Inflammatory macrophage (primary cell): ENCODE measurements at regions not wholly inside any gene's neighbourhood (a gene's known extent, or its start where the extent isn't known, plus 50 kb on each side); places are given as distances from the start of the nearest gene placed in this dataset.
"Not testable (repeated sequence)": the region's sequence is repeated elsewhere in the genome, so short reads cannot be mapped to it uniquely, and the experiment has no call there.

Source experiments
- DNase-seq, 2 donors: peaks; one replicate each; pipeline ENCODE4 v3.0.0-alpha.2; 2020 to 2022

GRCh38 chr1:34371179-34371578 lies 194.5 kb downstream of the C1orf94 start:
- not testable (repeated sequence) for DNase-seq

- no peak for DNase-seq
Measured at GRCh38 chr1:34371829-34372532, 195.3 kb downstream of the C1orf94 start.

GRCh38 chr1:34372891-34373290 lies 196.2 kb downstream of the C1orf94 start:
- DNase-seq = no peak

GRCh38 chr1:34373912-34374311 lies 197.2 kb downstream of the C1orf94 start:
- DNase-seq = no peak

GRCh38 chr1:34376531-34376930 lies 199.8 kb downstream of the C1orf94 start:
- DNase-seq = no peak

- DNase-seq = no peak
Measured at GRCh38 chr1:34378968-34379856, 202.5 kb downstream of the C1orf94 start.

- no peak for DNase-seq
Measured at GRCh38 chr1:34379911-34380310, 203.2 kb downstream of the C1orf94 start.

DNA sequence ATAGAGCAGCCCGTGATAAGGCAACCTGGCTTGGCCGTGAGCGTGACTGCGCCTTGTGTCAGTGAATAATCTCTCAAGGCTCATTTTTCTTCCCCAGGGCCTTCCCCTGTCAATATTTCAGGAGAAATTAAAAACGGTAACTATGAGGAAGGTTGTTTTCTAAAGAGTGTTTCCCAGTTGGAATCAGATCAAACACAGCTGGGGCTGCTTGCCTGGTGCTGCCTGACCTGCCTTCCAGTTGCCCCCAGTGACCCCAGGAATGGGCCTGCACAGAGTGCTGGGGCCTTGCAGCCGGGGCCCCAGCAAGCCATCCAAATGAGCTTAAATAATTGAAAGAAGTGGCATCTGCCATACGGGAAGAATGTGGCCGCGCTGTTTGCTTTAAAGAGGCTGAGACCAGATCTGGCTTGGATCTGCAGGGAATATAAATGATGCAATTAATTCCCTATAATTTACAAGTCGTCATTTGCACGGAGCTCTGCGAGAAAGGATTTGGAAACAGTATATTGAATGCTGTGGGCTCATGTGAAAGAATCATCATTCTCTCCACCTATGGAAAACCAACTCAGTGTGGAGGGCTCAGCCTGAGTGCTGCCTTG lies 203.9 kb downstream of the C1orf94 start:
- DNase-seq = no peak

DNA sequence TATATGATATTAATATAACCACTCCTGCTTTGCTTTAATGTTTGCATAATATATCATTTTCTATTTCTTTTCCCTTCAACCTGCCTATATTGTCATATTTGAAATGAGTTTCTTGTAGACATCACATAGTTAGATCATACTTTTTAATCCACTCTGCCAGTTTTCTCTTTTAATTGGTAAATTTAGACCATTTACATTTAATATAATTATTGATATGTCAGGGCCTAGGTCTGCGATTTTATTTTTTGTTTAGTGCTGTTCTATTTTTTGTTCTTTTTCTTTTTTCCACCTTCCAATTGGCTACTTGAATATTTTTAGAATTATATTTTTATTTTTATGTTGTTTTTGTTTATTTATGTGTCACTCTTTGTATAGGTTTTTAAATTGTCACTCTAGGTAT lies 213.3 kb downstream of the C1orf94 start:
- DNase-seq = no peak

DNA sequence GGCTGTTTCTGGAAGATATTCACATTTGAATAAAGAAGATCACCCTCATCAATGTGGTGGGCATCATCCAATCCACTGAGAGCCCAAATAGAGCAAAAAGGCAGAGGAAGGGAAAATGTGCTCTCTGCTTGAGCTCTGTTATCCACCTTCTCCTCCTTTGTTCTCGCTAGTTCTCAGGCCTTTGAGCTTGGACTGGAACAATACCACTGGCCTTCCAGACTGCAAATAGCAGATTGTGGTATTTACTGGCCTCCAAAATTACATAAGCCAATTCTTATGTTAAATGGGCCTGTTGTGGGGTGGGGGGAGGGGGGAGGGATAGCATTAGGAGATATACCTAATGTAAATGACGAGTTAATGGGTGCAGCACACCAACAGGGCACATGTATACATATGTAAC lies 219.3 kb downstream of the C1orf94 start:
- DNase-seq = no peak

- DNase-seq = no peak
Measured at GRCh38 chr1:34398241-34398915, 221.7 kb downstream of the C1orf94 start.

DNA sequence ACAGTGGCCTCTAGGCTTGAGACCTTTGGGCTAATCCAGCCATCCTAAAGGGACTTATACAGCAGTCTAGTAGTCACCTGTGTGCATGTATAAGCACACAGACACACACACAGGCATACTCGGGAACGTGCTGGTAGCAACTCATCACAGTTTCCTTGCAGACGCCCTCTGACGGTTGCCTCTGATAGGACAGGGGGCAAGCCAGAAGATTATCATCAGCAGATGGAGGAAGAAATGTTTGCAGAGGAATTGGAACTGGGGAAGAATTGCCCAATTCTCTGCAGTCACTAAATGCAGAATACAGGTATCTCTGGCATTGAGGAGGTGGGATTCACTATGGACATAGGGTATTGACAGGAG lies 222.2 kb downstream of the C1orf94 start:
- no peak for DNase-seq

GRCh38 chr1:34400675-34401074 lies 224.0 kb downstream of the C1orf94 start:
- no peak for DNase-seq

GRCh38 chr1:34403156-34403555 lies 226.4 kb downstream of the C1orf94 start:
- no peak for DNase-seq

- DNase-seq = no peak
Measured at GRCh38 chr1:34404804-34405203, 228.1 kb downstream of the C1orf94 start.

DNA sequence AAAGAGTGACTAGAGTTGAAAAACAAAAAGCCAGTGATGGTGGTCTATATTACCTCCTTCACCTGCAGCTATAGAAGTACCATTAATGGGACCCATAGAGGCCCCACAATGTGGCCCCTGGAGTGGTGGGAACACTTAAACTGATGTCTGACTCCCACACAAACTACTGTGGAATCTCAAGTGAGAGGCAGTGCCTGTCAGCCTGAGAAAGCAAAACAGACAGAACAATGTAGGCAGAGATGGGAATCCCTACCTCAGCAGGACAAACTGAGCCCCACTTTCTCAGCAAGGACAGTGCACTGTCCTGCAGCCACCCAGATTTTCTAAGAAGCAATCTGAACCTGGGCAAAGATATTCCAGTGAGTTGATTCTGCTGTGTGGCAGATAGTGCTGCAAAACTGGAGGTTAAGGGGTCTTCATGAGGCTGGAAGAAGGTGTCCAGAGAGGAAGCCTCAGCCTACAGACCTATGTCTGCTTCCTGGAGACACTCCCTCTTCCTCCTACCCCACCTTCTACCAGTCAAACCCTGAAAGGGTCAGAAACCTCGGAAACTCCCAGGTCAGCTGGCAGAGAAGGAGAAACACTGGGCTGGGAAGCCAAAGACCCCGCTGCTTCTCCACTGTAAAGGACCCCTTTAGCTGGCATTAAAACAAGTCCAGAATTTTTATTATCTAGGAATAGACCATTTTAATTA lies 228.7 kb downstream of the C1orf94 start:
- DNase-seq = no peak

DNA sequence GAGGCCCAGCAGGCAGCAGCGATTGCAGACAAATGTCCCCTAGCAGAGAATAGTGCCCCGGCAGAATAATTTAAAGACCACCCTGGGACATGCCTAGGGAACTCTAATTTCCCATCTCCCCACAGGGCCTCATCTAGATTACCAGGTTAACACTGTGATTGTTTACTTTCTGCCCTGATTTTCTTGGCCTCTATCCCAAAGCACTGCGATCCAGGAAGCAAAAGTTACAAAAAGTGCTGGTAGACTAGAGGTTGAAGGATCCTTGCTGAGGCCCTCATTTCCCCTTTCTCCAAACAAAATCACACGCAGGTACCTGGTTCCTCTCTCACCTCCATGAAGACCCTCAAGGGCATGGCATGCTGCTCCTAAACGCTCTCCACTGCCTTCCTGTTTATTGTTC lies 229.7 kb downstream of the C1orf94 start:
- DNase-seq = no peak

- no peak for DNase-seq
Measured at GRCh38 chr1:34406833-34407539, 230.3 kb downstream of the C1orf94 start.

DNA sequence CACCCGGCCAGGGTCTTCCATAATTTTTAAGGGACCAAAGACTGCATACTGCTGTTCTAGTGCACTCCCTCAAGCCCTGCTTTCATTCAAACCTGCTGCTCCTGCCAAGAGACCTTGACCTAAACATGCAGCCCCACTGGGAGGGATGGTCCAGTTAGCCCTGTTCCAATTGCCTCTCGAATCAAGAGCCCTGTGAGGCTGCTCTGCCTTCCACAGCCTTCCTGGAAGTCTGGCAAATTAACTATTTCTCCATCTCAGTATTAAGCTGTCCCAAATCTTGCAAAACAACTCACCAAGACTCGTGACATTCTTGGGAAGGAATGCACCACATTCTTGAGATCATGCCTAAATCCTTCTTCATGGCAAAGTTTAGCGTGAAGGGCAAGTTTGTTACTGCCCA lies 231.3 kb downstream of the C1orf94 start:
- DNase-seq = no peak

DNA sequence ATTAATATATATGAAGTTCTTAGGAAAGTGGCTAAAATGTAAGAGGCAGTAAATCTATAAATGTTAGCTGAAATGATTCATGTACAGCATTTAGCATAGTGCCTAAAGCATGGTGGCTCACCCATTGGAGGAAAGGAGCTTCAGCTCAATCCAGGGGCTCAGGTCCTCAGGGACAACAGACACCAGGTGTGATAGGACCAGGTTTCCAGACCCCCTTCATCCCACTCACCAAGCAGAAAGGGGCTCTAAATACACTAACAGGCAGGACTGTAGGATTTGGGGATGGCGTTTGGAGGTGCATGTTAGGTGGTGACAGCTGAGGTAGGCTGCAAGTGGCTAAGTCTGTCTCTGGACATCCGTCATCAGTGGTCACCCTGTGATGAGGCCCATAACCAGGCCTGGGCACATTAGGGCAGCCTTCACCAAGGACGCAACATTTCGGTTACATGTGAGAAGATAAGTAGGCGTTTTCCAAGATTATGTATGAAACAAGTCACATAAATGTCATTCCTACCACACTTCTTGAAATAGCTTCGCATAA lies 233.1 kb downstream of the C1orf94 start:
- DNase-seq = no peak

- no peak for DNase-seq
Measured at GRCh38 chr1:34412598-34413370, 236.1 kb downstream of the C1orf94 start.
